HG02798 (cell line): ENCODE measurements at regions not wholly inside any gene's neighbourhood (a gene's known extent, or its start where the extent isn't known, plus 50 kb on each side); places are given as distances from the start of the nearest gene placed in this dataset.
"Not testable (repeated sequence)": the region's sequence is repeated elsewhere in the genome, so short reads cannot be mapped to it uniquely, and the experiment has no call there.

Experiments used
- ATAC-seq: cut with Tn5 transposase; IDR thresholded peaks from one replicate; pipeline ENCODE4 v1.9.1; 2021; ENCODE audit warnings: mild to moderate bottlenecking; ENCODE audit not compliant: unreplicated experiment, poor library complexity

DNA sequence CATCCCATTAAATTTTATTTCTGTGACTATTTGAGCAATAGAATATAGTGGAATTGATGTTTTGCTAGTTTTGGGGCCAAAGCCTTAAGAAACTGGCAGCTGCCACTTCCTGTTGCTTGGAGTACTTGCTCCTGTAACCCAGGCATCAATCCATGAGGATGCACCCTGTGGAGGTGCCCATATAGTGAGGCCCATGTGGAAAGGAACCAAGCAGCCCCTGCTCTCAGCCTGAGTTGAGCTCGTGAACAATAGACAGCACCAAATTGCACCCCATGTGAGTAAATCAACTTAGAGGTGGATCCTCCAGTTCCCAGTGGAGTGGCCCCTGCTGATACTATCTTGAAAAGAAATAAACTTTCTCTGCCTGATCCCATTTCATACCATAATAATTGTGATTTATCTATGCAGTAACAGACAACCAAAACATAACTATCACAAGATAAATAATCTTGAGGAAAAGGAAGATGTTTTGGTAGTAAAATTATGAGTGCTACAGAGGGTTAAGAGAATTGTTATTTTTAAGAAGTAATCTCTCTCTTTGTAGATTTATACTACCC, 481.9 kb downstream of the TBC1D32 start:
- ATAC-seq, result no peak

DNA sequence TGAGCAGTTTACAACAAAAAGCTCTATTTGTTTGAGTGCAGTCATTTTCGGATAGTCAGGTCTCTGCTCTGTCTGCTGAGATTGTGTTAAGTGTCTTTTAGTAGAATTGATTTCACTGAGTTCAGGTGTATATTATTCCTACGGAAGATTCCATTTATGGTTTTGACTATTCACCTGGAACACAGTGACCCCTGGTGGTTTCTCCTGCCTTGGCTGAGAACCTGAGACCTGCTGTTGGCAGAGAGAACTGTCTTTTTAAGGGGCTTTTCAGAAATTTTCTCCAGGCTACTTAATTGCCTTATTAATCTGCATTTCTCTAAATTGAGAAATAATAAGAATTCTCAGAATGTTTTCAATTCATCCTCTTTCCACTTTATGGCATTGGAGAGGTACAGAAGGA, 508.0 kb downstream of the TBC1D32 start:
- ATAC-seq, result peak; percentile 50

DNA sequence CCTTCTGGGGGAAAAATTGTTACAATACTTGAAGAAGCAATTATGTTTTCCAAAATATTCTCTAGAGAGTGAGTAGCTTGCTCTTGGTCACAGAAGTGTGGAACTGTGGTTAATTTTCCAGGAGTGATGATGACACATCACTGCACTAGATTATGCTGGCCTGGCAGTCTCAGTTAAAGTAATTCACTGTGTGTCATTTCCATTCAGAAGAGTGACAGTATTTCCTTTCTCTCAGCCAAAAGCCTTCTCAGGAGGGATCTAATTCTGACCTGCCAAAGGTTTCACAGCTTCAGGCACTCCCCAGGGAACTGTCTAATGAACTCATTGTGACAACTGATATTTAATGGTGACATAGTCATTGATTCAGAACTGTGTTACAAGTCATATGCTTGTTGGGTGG, 517.5 kb downstream of the TBC1D32 start:
- ATAC-seq, result no peak

DNA sequence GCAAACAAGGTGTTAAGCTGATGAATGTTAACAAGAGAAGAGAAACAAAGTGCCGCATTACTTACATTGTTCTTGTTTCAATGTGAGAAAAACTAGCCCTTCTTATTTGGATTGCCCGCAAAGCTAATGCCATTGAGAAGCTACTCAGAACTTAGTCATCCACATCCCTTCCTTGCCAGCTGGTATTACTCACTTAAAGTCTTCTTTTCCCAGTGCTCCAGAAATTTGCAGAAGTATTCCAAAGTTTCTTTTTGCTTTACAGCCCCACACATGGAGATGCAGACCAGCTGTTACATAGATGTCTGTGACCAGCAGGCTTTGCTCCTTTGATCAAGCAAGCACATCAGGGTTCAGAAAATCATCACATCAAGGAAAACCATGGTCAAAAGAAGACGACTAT, 529.0 kb downstream of the TBC1D32 start:
- ATAC-seq, result no peak

DNA sequence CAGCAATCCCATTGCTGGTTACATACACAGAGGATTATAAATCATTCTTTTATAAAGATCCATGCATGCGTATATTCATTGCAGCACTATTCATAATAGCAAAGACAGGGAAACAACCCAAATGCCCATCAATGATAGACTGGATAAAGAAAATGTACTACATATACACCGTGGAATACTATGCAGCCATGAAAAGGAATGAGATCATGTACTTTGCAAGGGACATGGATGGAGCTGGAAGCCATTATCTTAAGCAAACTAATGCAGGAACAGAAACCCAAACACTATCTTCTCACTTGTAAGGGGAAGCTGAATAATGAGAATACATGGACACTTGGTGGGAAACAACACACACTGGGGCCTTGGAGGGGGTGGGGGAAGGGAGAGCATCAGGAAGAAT, 529.7 kb downstream of the TBC1D32 start:
- ATAC-seq, result no peak

DNA sequence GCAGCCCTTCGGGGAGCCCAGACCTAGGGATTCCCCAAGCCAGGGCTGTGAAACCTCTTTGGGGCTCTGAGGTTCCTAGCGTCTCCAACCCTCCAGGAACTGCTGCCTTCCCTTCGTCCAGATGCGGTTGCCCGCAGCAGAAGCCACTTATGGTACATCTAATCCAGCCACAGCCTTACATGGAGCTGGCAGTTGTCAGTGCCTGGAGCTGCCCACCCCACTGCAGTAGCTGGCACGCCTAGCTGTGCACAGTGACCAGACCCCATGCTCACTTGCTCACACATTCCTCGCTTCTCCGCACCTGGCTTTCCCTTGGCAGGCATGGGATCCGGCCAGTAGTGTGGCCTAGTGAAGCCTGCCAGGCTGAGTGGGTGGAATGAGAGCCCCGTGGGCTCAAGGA, 547.6 kb downstream of the TBC1D32 start:
- ATAC-seq, result no peak

DNA sequence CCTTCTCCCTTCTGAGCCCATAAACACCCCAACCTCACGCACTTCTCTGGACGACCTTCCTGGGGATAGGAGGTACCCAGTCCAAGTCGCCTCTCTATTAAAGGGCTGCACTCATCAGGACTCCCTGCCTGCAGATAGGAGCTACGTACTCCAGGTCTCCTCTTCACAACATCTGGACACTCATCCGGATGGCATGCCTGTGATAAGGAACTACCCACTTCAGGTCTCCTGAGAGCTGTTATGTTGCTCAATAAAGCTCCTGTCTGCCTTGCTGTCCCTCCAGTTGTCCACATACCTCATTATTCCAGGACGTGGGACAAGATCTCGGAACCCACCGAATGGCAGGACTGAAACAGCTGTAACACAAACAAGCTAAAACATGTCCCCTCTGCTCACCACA, 548.0 kb downstream of the TBC1D32 start:
- no peak for ATAC-seq

DNA sequence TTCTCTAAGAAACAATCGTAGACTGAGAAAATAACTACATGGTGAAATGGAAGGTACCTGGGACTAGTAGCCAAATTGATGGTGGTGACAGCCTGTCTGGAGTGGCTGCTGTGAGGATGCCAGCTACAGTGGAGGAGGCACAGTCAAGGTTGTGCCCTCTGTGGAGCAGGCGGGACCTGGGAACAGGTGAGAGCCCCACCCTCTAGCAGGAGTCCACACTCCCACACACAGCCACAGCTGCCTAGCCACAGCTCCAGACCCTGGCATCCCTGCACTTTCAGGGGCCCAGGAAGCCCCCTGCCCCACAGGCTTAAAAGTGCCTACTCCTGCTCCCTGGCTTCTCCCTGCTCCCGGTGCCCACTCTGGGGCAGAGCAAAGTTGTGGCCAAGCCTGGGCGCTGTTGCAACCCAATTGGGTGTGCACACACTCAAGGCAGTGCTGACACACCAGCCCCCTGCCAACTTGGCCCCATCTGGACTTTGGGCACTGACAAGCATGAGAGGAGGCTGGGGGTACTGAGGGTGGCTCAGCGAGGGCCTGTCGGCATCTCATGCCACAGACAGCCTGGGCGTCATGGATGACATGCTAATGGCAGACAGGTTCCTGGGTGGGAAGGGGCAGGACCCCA, 548.7 kb downstream of the TBC1D32 start:
- no peak for ATAC-seq

DNA sequence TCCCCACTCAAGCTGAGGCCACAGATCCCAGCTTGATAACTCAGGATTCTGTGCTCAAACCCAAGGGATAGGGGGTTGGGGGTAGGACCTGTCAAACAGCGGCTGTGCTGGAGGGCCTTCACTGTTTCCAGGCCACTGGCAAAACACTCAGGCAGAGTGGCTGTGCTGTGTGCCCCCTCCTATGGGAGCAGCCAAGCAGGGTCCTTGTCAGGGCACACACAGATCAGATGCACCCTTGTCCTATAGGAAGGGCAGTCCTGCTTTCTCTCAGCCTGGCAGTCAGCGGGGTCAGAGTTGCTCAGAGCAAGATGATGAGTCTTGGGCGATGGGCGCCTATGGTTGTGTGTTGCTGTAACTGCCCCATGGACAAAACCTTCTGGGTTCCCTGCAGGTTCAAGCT, 554.8 kb downstream of the TBC1D32 start:
- ATAC-seq, result no peak

DNA sequence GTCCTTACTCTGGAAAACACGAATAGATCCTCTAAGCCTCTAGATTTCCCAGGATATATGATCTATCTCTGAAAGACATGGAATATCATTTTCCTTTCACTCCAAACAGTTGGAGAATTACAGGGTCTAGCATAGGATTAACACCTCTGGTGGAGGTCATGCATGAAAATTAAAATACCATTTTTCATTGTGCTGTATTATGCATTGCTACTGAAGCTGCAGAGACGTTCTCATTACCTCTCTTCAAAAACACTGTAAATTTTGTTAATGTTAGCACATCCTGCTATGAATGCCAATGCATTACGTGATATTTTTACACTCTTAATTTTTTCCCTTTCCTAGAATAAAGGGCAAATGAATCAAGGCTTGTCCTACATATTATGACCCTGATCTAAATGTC, 558.6 kb downstream of the TBC1D32 start:
- ATAC-seq, result no peak

DNA sequence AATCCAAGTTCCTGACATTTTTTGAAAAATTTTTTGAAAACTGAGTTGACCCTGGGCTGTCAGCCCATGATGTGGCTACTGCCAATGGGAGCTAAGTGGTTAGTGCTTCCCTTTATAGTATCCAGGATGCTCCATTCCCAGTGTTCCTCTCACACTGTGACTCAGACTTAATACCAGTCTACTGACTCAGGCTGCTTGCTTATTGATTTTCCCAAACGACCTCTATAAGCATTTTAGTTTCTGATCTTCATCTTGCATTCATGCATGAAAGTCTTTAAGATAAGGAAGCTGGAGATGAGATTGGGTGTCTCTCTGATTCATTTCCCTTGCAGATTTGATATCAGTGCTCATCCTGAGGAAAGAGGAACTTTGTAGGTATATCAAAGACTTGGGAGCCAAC, 560.0 kb downstream of the TBC1D32 start:
- ATAC-seq, result no peak

DNA sequence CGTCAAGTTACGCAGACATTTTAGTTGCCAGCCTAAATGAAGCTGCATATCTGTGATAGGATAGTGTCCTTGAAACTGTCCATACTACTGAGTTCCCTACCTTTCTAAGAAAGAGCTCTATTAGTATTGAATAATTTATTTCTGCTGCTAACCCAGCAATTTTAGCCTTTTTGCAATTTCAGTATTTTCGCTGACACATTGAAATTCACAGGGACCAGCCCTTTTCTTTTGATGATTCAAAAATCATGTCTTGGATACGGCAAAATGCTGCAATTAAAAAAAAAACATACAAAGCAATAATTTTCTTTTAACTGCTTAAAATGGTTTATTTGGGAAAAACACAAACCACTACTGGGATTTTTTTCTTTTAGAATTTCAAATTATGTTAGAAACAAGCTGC, 563.3 kb downstream of the TBC1D32 start:
- ATAC-seq, result no peak

DNA sequence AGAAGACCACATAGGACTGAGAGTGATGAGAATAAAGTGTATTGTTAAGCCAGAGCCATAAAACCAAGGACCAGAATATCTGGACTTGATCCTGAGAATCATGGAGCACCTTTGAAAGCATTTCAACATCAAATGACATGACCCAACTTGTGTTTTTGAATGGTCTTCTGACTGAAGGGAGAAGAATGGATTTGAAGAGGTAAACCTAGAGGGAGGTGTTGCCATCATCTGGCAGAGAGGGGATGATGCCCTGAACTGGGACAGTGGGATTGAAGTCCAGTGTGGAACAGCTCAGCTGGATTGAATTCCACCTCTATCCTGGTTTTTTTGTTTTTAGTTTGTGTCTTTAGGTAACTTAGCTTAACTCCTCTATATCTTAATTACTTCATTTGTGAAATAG, 570.0 kb downstream of the TBC1D32 start:
- ATAC-seq, result no peak

DNA sequence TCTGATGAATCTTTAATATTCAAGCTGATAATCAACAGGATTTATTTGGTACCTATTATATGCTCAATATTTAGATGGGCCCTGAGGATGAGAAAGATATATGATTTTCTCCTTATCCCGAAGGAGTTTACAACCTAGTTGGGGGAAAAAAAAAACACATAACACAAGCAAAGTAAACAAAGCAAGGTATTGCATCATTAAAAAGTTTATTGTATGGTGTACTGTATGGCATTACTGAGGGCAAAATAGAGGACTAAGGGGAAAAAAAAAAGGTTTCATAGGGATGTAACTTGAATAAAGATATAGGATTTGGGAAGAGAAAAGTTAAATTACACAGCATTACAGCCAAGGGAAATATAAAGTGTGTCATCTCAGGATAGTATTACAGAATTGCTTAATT, 574.7 kb downstream of the TBC1D32 start:
- no peak for ATAC-seq

DNA sequence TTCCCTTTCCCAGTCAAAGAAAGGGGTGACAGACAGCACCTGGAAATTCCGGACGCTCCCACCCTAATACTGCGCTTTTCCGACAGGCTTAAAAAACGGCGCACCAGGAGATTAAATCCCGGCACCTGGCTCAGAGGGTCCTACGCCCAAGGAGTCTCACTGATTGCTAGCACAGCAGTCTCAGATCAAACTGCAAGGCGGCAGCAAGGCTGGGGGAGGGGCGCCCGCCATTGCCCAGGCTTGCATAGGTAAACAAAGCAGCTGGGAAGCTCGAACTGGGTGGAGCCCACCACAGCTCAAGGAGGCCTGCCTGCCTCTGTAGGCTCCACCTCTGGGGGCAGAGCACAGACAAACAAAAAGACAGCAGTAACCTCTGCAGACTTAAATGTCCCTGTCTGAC, 585.7 kb downstream of the TBC1D32 start:
- not testable (repeated sequence) for ATAC-seq

DNA sequence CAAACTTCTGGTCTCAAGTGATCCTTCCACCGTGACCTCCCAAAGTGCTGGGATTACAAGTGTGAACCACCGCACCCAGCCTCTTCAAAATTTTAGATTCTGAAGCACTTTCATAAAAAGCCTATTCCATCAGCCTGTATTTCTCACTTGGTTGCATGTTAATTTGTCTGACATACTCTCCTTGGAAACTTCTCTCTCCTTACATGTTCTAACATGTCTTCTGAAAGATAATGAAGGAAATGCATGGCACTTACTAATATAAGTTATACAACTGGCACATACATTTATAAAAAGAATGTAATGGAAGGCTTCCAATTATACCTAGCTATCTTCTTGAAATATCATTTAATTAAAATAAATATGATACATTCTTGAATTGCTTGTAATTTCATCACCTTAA, 597.5 kb downstream of the TBC1D32 start:
- no peak for ATAC-seq

DNA sequence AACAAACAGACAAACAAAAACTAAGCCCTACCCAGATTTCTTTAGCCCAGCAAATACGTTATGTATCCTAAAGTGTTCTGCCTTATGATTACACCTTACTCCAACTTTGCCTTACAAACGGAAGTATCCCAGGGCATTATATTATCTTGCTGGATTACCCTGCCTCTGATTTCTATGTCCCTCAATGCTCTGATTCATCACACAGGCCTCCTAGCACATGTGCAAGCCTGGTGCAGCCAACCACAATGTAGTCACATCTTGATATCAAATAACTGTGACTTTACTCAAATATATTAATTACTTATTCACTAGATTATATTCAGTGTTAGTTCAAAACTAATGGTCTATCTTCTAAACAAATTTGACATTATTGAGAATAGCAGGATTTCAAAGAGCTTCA, 598.6 kb downstream of the TBC1D32 start:
- no peak for ATAC-seq

DNA sequence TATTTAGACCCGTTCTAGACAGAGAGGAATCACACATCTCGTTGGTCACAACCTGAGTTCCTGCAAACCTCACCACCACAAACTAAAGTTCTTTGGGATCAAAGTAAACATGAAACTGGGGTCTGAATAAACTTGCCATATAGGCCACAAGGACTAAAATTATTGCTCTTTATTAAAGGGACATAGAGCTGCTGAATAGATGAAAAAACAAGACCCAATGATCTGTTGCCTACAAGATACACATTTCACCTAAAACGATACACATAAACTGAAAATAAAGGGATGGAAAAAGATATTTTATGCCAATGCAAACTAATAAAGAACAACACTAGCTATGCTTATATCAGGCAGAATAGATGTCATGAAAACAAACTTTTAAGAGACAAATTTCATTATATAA, 623.0 kb downstream of the TBC1D32 start:
- ATAC-seq, result no peak

DNA sequence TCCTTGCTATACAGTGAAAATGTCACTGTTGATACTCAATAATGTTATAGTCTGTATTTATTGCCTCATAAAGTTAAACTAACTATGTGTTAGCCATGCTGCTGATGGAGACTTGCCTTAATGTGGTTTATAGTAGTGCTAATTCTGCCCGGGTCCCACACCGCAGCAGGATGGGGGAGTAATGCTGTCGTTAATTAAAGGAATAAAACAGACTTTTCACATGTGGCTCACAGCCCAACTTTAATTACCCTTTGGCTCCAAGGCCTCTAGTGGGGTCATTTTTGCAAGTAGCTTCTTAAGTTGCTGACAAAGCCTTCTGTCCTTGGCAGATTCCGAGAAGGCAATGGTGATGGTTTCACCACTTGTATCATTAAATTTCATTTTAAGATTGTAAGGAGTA, 634.3 kb downstream of the TBC1D32 start:
- ATAC-seq, result no peak

DNA sequence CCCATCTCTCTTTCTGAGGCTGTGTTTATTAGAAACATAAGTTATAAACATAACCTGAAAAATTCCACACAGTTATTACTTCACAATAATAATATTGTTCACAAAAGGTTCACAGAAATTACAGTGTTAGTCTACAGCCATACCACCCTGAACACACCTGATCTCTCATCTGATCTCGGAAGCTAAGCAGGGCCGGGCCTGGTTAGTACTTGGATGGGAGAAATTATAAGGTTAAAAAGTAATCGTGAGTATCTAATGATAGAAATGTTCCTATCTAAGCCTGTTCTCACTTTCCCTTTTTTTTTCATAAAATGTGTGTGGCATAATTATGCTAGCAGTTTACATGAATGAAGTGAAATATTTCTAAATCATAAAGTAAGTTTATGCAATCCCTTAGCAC, 647.8 kb downstream of the TBC1D32 start:
- no peak for ATAC-seq

DNA sequence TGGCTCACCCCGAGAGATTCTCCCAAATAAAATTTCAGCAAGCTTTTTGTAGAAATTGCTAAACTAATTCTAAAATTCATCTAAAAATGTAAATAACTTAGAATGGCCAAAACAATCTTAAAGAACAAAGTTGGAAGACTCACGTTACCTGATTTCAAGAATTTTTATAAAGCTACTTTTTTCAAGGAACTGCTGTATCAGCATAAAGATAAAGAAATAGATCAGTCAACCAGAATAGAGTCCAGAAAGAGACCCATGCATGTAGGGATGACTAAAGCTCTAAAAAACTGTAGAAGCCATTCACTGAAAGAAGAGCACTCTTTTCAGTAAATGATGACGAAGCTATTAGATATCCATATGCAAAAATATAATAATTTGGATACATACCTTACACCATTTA, 652.1 kb downstream of the TBC1D32 start:
- ATAC-seq, result no peak

DNA sequence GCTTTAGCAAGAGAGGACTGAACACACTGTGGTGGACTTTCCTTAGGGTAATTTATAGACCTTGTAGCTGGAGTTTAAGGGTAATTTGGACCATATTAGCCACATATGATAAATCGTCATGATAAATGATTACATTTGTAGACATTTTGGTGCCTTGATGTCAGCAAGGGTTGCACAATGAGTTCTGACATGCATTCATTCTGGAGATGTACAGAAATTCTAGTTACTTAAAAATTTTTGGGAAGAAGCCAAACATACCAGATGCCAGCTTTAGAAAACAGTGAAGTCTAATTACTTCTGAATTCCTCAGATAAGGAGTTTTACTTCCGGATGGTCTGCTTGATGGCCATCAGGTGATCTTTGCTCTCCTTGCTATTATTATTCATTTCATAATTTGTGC, 653.1 kb downstream of the TBC1D32 start:
- no peak for ATAC-seq

DNA sequence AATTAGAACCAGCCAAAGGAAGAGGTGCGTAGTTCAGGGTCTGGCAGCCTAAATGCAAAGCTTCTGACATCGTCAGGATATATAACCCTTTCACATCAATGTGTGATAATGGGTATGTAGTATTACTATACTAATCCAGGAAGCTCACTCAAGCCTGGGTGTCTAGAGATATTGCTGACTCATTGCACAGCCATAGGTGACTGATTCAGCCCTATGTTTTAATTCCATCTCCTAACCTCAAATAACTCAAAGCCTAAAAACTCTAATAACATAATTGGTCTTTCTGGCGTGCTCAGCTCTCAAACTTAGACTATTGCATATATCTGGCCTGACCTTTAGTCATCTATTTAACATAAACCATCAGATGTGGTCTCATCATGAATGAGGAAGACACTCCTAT, 658.4 kb downstream of the TBC1D32 start:
- ATAC-seq, result no peak
